ENCODE measurements at regions not wholly inside any gene's neighbourhood (a gene's known extent, or its start where the extent isn't known, plus 50 kb on each side); places are given as distances from the start of the nearest gene placed in this dataset.

- no peak for TF ChIP-seq EZH2 (IDR thresholded peaks at IDR 0.05; ENCODE audit: borderline replicate concordance, low read length)
- TF ChIP-seq CTCF (IDR thresholded peaks at IDR 0.05; ENCODE audit: low read length), result no peak
- H3K79me2 ChIP-seq (ENCODE audit: insufficient read depth, low read length), result no peaks in the 10 kb centered on the region
- no peaks in the 10 kb centered on the region for H3K4me1 ChIP-seq (ENCODE audit: insufficient read depth, low read length, severe bottlenecking)
- no peaks in the 10 kb centered on the region for H3K27me3 ChIP-seq (ENCODE audit: insufficient read depth, low read length)
- H3K9me3 ChIP-seq (ENCODE audit: low read length), result no peaks in the 10 kb centered on the region
- no peak overlapping the region for H3K27ac ChIP-seq (ENCODE audit: low read depth, low read length, poor library complexity, severe bottlenecking)
- no peak overlapping the region for H3K9ac ChIP-seq (ENCODE audit: low read length)
- H3F3A ChIP-seq (ENCODE audit: insufficient read depth, low read length), result no peaks in the 10 kb centered on the region
- no peak overlapping the region for H3K4me3 ChIP-seq (ENCODE audit: low read depth, low read length, poor library complexity, severe bottlenecking)
- H2AFZ ChIP-seq (ENCODE audit: low read length), result no peak overlapping the region
- H3K9me2 ChIP-seq (ENCODE audit: low read depth, low read length), result no peaks in the 10 kb centered on the region
- H4K20me1 ChIP-seq (ENCODE audit: insufficient read depth, low read length), result no peaks in the 10 kb centered on the region
- H3K4me2 ChIP-seq (ENCODE audit: low read length), result no peak overlapping the region
- H3K36me3 ChIP-seq (ENCODE audit: insufficient read depth, low read length), result no peaks in the 10 kb centered on the region
These were observed 69.8 kb downstream of the GJA1 start for GRCh38 chr6:121505284-121505683.

- H2AFZ ChIP-seq (ENCODE audit: low read length), result no peak overlapping the region
- no peaks in the 10 kb centered on the region for H3K79me2 ChIP-seq (ENCODE audit: insufficient read depth, low read length)
- H3K4me1 ChIP-seq (ENCODE audit: insufficient read depth, low read length, severe bottlenecking), result no peaks in the 10 kb centered on the region
- no peaks in the 10 kb centered on the region for H3K27me3 ChIP-seq (ENCODE audit: insufficient read depth, low read length)
- H3K4me3 ChIP-seq (ENCODE audit: low read depth, low read length, poor library complexity, severe bottlenecking), result no peak overlapping the region
- no peaks in the 10 kb centered on the region for H3K9me3 ChIP-seq (ENCODE audit: low read length)
- no peak for TF ChIP-seq CTCF (IDR thresholded peaks at IDR 0.05; ENCODE audit: low read length)
- TF ChIP-seq EZH2 (IDR thresholded peaks at IDR 0.05; ENCODE audit: borderline replicate concordance, low read length), result no peak
- H3F3A ChIP-seq (ENCODE audit: insufficient read depth, low read length), result no peaks in the 10 kb centered on the region
- no peak overlapping the region for H3K9ac ChIP-seq (ENCODE audit: low read length)
- no peaks in the 10 kb centered on the region for H3K36me3 ChIP-seq (ENCODE audit: insufficient read depth, low read length)
- no peaks in the 10 kb centered on the region for H4K20me1 ChIP-seq (ENCODE audit: insufficient read depth, low read length)
- H3K4me2 ChIP-seq (ENCODE audit: low read length), result no peak overlapping the region
- H3K27ac ChIP-seq (ENCODE audit: low read depth, low read length, poor library complexity, severe bottlenecking), result no peak overlapping the region
- no peaks in the 10 kb centered on the region for H3K9me2 ChIP-seq (ENCODE audit: low read depth, low read length)
These were observed 71.6 kb downstream of the GJA1 start for GRCh38 chr6:121506761-121507754.

- no peak overlapping the region for H3K4me3 ChIP-seq (ENCODE audit: low read depth, low read length, poor library complexity, severe bottlenecking)
- no peaks in the 10 kb centered on the region for H3K79me2 ChIP-seq (ENCODE audit: insufficient read depth, low read length)
- H3K36me3 ChIP-seq (ENCODE audit: insufficient read depth, low read length), result no peaks in the 10 kb centered on the region
- TF ChIP-seq CTCF (IDR thresholded peaks at IDR 0.05; ENCODE audit: low read length), result no peak
- TF ChIP-seq EZH2 (IDR thresholded peaks at IDR 0.05; ENCODE audit: borderline replicate concordance, low read length), result no peak
- H2AFZ ChIP-seq (ENCODE audit: low read length), result no peak overlapping the region
- no peaks in the 10 kb centered on the region for H3F3A ChIP-seq (ENCODE audit: insufficient read depth, low read length)
- no peak overlapping the region for H3K9ac ChIP-seq (ENCODE audit: low read length)
- H3K27ac ChIP-seq (ENCODE audit: low read depth, low read length, poor library complexity, severe bottlenecking), result no peak overlapping the region
- no peaks in the 10 kb centered on the region for H3K9me3 ChIP-seq (ENCODE audit: low read length)
- H4K20me1 ChIP-seq (ENCODE audit: insufficient read depth, low read length), result no peaks in the 10 kb centered on the region
- no peaks in the 10 kb centered on the region for H3K4me1 ChIP-seq (ENCODE audit: insufficient read depth, low read length, severe bottlenecking)
- H3K27me3 ChIP-seq (ENCODE audit: insufficient read depth, low read length), result no peaks in the 10 kb centered on the region
- H3K9me2 ChIP-seq (ENCODE audit: low read depth, low read length), result no peaks in the 10 kb centered on the region
- no peak overlapping the region for H3K4me2 ChIP-seq (ENCODE audit: low read length)
These were observed 75.2 kb downstream of the GJA1 start for GRCh38 chr6:121510568-121511177.

Measured in OCI-LY1 (cell line).